Left lung (tissue), 4 donors: ENCODE measurements at regions not wholly inside any gene's neighbourhood (a gene's known extent, or its start where the extent isn't known, plus 50 kb on each side); places are given as distances from the start of the nearest gene placed in this dataset.

Experiments
- ATAC-seq: fragments of 200-7000 bp; cut with Tn5 transposase; one replicate; pipeline ENCODE4 v1.9.1; 2020; ENCODE audit warnings: moderate library complexity
- DNase-seq, 4 donors: peaks; one replicate each; pipeline ENCODE4 v3.0.0-alpha.2; 2013 to 2020
- H3K27ac ChIP-seq, 2 donors: fragments of 200-600 bp; sonication (generic) in 1 of 2; one replicate each; pipeline versions ENCODE4 v1.5.0 to v1.8.0; 2020 to 2021
- H3K27me3 ChIP-seq, 2 donors: fragments of 200-600 bp; sonication (generic) in 1 of 2; one replicate each; pipeline versions ENCODE4 v1.5.0 to v1.8.0; 2020 to 2021
- H3K36me3 ChIP-seq, 2 donors: fragments of 200-600 bp; sonication (generic) in 1 of 2; one replicate each; pipeline versions ENCODE4 v1.5.0 to v1.8.0; 2020 to 2021
- H3K4me1 ChIP-seq, 2 donors: fragments of 200-600 bp; one replicate each; pipeline ENCODE4 v1.8.0; 2021
- H3K4me3 ChIP-seq, 2 donors: fragments of 200-600 bp; sonication (generic) in 1 of 2; one replicate each; pipeline versions ENCODE4 v1.5.0 to v1.8.0; 2020 to 2021; ENCODE audit warnings: mild to moderate bottlenecking in 1 of 2
- H3K9me3 ChIP-seq, 2 donors: fragments of 200-600 bp; sonication (generic) in 1 of 2; one replicate each; pipeline versions ENCODE4 v1.5.0 to v1.8.0; 2020 to 2021
- CTCF ChIP-seq, 2 donors: fragments of 200-600 bp; sonication (generic) in 1 of 2; IDR thresholded peaks; one replicate each; pipeline versions ENCODE4 v1.5.0 to v1.8.0; 2021; ENCODE audit warnings: antibody characterized with exemption in 2 of 2
- intact Hi-C, 2 donors: fragments of 100-400 bp; cut with DNase I; formaldehyde crosslinking; loops; one replicate each; pipeline versions ENCODE4 v1.11.2 to v1.14.2; 2022
- donor health status: DM: no; HTN: yes; CAD: no.
- donor health status: DM: no; HTN: no; CAD: no.

GRCh38 chr9:134564431-134565170 lies 77.0 kb upstream of the COL5A1 start:
- no peak for TF ChIP-seq CTCF (IDR thresholded peaks at IDR 0.05)
- ATAC-seq (no peak), DNase-seq (peak in 1 of 4 donors; percentile 4)
- intact Hi-C loops, result no loop called here
- H3K27ac ChIP-seq, result no peak overlapping the region
- no peaks in the 10 kb centered on the region for H3K36me3 ChIP-seq
- H3K4me3 ChIP-seq, result no peak overlapping the region
- no peaks in the 10 kb centered on the region for H3K27me3 ChIP-seq
- no peaks in the 10 kb centered on the region for H3K4me1 ChIP-seq
- H3K9me3 ChIP-seq, result peaks cover 0 to 14% of the 10 kb centered on the region in 2 donors

- peaks cover 0 to 14% of the 10 kb centered on the region in 2 donors for H3K9me3 ChIP-seq
- no peak overlapping the region for H3K4me3 ChIP-seq
- no peak for TF ChIP-seq CTCF (IDR thresholded peaks at IDR 0.05)
- no peaks in the 10 kb centered on the region for H3K27me3 ChIP-seq
- H3K4me1 ChIP-seq, result no peaks in the 10 kb centered on the region
- H3K36me3 ChIP-seq, result no peaks in the 10 kb centered on the region
- intact Hi-C loops, result no loop called here
- peak in 1 of 4 donors; percentile 5 for DNase-seq
- H3K27ac ChIP-seq, result no peak overlapping the region
- ATAC-seq, result no peak
Measured at GRCh38 chr9:134565316-134565915, 76.2 kb upstream of the COL5A1 start.

GRCh38 chr9:134566196-134566847 lies 75.3 kb upstream of the COL5A1 start:
- no peaks in the 10 kb centered on the region for H3K27me3 ChIP-seq
- ATAC-seq (no peak), DNase-seq (peak in 1 of 4 donors; percentile 15)
- H3K36me3 ChIP-seq, result no peaks in the 10 kb centered on the region
- intact Hi-C loops, result no loop called here
- H3K4me1 ChIP-seq, result no peaks in the 10 kb centered on the region
- no peak overlapping the region for H3K27ac ChIP-seq
- TF ChIP-seq CTCF (IDR thresholded peaks at IDR 0.05), result no peak
- no peak overlapping the region for H3K4me3 ChIP-seq
- H3K9me3 ChIP-seq, result peaks cover 0 to 14% of the 10 kb centered on the region in 2 donors

- peaks cover 0 to 14% of the 10 kb centered on the region in 2 donors for H3K9me3 ChIP-seq
- no peak for TF ChIP-seq CTCF (IDR thresholded peaks at IDR 0.05)
- no peaks in the 10 kb centered on the region for H3K36me3 ChIP-seq
- intact Hi-C loops, result no loop called here
- H3K27me3 ChIP-seq, result no peaks in the 10 kb centered on the region
- no peak overlapping the region for H3K4me3 ChIP-seq
- H3K27ac ChIP-seq, result no peak overlapping the region
- peak in 1 of 4 donors; percentile 17 for DNase-seq
- H3K4me1 ChIP-seq, result no peaks in the 10 kb centered on the region
- no peak for ATAC-seq
Measured at GRCh38 chr9:134566936-134567335, 74.7 kb upstream of the COL5A1 start.

- Histone ChIP-seq H3K4me1 (no peaks in the 10 kb centered on the region), H3K4me3 (no peak overlapping the region), H3K27ac (no peak overlapping the region), H3K9me3 (peaks cover 0 to 14% of the 10 kb centered on the region in 2 donors), H3K27me3 (no peaks in the 10 kb centered on the region), H3K36me3 (no peaks in the 10 kb centered on the region)
- no peak for TF ChIP-seq CTCF (IDR thresholded peaks at IDR 0.05)
- DNase-seq, result peak in 1 of 4 donors; percentile 22
- ATAC-seq, result no peak
- intact Hi-C loops, result no loop called here
Measured at GRCh38 chr9:134568116-134568515, 73.5 kb upstream of the COL5A1 start.
